NCI-H460 (cell line): ENCODE measurements at regions not wholly inside any gene's neighbourhood (a gene's known extent, or its start where the extent isn't known, plus 50 kb on each side); places are given as distances from the start of the nearest gene placed in this dataset.
A peak's percentile ranks its signal among the peaks of the same experiment; 100 is the strongest.

ENCODE experiments used
- DNase-seq: peaks from one replicate; pipeline ENCODE4 v3.0.0-alpha.2; 2016; ENCODE audit warnings: low read depth; ENCODE audit errors: extremely low read depth

DNA sequence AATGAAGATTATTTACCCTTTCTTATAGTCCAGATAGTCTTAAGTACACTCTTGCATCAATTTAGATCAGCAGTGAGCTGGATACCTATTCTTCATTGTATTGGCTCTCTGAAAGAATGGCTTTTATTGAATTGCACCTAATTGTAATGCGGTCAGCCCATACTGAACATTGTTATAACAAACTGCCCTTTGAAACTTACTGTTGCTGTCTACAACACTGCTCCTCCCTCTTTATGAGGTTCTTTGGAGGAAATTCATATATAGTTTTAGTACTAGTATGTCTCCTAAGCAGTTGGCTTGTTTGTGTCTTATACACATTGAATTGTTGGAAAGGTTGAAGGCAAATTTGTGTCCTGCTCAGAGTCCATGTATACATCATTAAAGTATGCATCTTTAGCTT lies 66.5 kb upstream of the UGP2 start:
- no peak for DNase-seq

DNA sequence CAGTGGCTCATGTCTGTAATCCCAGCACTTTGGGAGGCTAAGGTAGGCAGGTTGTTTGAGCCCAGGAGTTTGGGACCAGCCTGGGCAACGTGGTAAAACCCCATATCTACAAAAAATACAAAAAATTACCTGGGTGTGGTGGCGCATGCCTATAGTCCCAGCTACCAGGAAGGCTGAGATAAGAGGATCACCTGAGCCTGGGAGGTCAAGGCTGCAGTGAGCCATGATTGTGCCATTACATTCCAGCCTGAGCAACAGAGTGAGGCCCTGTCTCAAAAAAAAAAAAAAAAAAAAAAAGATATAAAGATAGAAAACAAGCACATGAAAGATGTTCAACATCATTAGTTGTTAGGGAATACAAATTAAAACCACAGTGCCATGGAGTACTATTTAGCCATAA lies 65.3 kb upstream of the UGP2 start:
- DNase-seq = no peak

DNA sequence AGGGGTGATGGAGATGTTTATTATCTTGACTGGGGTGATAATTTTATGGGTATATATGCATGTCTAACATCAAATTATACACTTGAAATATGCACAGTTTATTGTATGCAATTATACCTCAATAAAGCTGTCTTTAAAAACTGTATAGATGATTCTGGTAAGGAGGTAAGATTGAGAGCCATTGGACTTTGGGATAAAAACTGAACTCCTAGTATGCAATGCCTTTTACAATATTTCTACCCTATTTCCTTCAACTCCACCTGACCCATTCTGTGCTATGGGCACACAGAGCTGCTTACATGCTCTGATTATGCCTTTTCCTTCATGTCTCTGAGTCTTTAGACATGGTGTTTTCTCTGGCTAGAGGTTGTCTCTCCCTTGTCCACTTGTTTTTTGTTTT lies 63.9 kb upstream of the UGP2 start:
- no peak for DNase-seq

DNA sequence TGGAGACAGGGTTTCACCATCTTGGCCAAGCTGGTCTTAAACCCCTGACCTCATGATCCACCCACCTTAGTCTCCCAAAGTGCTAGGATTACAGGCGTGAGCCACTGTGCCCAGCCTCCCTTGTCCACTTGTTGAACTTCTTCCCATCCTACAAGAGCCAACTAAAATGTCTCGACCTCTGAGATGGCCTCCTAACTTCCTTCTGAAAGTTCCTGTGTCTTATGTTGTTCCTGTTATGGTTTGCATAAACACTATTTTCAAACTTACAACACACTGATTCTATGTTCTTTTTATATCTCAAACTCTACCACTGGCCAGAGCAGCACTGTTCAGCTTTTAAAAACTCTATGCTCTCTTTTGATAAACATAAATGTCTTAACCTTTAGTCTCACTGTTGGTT lies 63.3 kb upstream of the UGP2 start:
- no peak for DNase-seq

DNA sequence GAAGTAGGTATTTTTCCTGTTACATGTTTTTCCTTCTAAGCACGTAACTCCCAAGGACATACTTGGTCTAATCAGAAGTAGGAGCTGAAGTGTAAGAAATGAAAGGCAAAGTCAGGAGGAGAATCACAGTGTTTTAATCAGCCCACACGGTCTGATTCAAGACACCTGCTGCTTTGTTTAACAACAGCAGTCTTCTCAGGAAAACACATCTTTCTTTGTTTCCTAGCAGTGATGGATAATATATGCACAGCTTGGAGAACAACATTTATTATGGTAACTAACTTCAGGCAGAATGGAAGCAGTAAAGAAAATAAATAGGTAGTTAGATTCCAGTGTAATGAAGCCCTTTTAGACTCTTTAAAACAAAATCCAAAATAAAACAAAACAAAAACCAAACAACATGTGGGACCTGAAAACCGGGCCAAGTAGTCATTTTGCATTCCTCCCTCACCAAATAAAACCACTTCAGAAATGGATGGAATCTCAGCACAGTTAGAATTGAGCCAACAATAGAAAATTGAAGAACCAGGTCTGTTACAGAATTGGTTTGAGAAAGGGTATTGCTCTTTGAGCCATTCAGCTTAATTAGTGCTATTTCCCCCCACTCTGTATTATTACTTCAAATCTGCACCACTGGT lies 61.1 kb upstream of the UGP2 start:
- no peak for DNase-seq

DNA sequence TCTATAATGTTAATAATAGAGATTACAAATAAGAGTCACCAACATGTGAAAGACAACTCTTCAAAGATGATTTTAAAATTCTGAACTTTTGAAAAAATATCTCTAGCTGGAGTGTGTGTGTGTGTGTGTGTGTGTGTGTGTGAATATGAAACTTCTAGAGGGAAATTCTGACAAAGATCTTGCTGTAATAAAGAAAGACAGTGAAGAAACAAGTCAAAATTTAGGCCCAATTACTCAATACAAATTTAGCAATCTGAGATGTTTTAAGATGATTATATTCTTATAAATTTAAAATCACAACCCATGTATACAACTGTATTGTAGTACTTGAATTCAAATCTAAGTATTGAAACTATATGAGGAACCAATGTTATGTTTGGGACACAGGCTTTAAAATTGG lies 57.2 kb upstream of the UGP2 start:
- DNase-seq = no peak

DNA sequence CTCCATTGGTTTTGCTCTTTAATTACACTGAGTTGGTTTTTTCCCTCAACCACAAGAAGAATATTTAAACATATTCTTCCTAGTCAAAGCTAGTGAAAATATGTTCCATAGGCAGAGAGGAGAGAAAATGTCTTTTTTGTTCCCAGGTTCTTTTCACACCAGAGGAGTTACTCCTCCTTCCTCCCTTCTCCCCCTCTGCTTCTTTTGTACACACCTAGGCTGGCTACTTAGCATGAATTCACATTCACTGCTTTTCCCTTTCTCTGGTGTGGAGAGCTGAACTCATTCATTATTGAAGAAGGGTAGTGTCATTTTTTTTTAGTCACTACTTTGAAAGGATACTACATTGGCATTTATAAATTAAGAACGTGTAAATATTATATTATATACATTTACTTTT lies 56.6 kb upstream of the UGP2 start:
- no peak for DNase-seq

DNA sequence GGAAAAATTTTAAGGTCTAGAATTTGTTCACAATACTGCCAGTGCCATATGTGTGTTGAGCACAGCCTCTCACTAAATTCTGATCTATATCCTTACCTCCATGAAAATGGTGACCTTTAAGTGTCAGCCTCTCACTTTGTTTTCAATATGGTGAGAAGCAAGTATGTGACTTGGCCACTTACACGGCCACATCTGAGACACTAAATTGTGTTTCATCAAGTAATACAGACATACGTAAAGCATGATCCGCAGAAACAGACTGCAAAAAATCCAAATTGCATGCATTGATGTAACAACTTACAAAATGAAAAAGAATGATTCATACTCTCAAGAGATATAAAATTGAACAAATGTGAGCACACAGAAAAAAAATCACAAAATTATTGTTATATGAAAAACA lies 55.2 kb upstream of the UGP2 start:
- no peak for DNase-seq

DNA sequence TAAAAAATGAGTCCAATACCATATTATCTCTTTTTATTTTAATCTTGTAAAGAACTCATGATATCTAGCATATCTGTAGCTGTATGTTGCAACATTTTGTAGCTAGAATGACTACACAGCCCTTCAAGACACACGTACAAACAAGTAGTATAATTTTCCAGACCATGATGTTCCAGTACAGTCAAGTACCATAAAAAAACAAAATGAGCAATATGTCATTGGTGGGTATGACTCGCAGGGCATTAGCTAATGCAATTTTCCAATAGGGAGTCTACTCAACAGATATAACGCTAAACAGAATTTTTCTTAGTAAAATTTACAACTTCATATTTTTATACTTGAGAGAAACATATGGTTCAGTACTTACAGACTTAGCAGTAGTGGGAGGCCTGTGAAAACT lies 53.6 kb upstream of the UGP2 start:
- no peak for DNase-seq

DNA sequence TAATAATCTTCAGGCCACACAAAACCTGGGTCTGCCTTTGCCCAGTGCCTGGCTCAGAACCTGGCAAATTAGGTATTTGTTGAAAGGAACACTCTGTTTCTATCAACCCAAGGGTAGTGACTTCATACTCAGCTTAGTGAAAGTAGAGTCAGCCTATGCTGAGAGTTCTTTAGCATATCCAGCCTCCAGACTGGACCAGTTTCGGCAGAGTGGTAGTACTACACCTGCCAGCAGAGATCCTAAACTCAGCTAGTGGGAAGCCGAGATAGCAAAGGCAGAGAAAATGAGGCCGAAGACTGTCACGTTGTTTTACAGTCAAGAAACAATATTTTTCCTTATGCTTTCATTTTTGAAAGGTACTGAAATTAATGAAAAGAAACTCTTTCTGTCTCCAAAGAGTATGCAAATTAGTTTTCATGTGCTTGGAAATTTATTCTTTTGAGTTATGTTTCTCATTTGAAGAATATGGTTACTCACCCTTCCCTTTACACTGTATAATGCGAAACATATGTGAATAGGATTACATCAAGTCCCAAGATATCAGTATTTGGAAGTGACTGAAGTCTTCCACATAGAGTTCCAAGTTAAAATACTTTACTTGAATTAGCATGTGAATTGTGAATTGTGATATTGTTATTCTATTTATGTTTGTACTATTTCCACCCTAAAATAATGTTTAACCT lies 52.2 kb upstream of the UGP2 start:
- DNase-seq = no peak

DNA sequence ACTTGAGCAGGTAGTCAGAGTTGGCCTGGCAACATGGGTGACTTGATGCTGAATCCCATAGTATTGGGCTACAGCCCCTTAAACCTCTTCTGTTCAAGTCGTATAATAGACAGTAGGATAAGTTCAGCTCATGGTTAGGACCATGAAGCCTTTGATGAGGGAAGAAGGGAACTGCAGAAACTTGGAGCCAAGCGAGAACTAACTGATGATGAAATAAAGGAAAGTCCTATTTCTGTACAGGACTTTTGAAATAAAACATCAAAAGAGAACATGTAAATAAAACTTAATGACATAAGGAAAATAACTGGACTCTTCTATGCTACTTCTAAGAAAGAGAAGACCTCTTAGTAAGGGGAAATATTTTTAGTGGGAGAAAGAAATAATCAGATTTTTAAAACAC lies 51.2 kb upstream of the UGP2 start:
- DNase-seq = no peak

DNA sequence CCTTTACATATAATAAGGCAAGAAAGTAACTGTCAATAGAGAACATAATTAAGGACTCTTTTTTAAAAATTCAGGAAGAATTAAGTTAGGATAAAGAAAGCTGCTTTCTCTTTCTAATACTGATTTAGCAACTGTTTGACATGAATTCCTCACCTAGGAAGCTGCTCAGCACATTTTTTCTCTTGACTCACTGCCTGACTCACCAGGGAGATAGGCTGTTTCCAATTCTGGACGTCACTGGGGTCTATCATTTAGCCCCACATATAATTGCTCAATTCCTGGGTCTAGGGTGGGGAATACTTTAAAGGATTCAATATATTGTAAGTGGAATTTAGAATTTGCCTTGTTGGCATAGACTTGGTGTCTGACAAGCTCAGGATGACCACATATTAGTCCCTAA lies 50.8 kb upstream of the UGP2 start:
- peak; percentile 26 for DNase-seq

DNA sequence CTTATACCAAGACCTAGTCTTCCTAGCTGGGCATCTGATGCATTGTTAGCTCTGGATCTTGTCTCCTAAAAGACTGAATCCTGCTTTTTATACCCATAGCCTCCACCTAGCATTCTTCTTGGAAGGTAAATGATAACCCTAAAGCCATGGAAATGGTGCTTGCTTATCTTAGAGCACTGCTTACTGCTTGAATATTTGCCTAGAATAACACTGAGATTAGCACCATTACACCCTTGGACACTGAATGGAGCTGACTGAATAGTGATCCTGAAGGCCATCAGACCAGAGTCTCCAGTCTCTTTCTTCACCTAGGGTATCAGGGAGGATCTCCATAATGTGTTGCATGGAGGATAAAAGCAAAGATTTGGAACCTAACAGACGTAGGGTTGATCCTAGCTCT lies 50.3 kb upstream of the UGP2 start:
- DNase-seq = no peak
